ENCODE measurements at regions not wholly inside any gene's neighbourhood (a gene's known extent, or its start where the extent isn't known, plus 50 kb on each side); places are given as distances from the start of the nearest gene placed in this dataset.
"Not testable (repeated sequence)": the region's sequence is repeated elsewhere in the genome, so short reads cannot be mapped to it uniquely, and the experiment has no call there.

DNA sequence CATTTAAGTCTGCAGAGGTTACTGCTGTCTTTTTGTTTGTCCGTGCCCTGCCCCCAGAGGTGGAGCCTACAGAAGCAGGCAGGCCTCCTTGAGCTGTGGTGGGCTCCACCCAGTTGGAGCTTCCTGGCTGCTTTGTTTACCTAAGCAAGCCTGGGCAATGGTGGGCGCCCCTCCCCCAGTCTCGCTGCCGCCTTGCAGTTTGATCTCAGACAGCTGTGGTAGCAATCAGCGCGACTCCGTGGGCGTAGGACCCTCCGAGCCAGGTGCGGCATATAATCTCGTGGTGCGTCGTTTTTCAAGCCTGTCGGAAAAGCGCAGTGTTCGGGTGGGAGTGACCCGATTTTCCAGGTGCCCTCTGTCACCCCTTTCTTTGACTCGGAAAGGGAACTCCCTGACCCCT, 253.3 kb upstream of the PITX2 start:
- TF ChIP-seq, protein P1, sequence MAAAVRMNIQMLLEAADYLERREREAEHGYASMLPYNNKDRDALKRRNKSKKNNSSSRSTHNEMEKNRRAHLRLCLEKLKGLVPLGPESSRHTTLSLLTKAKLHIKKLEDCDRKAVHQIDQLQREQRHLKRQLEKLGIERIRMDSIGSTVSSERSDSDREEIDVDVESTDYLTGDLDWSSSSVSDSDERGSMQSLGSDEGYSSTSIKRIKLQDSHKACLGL (CRISPR knock-in tag; IDR thresholded peaks at IDR 0.05; ENCODE audit: borderline replicate concordance, poor library complexity, severe bottlenecking) = not testable (repeated sequence)
- not testable (repeated sequence) for TF ChIP-seq ELF1 (tag; IDR thresholded peaks at IDR 0.05); ZNF140 (CRISPR knock-in tag; IDR thresholded peaks at IDR 0.05)
